GM23338 (cell line): ENCODE measurements at regions not wholly inside any gene's neighbourhood (a gene's known extent, or its start where the extent isn't known, plus 50 kb on each side); places are given as distances from the start of the nearest gene placed in this dataset.

Source experiments
- ATAC-seq: fragments of 200-7000 bp; cut with Tn5 transposase; 3 replicates; pipeline ENCODE4 v1.9.1; 2020
- DNase-seq: peaks from one replicate; pipeline ENCODE4 v3.0.0-alpha.2; 2015; ENCODE audit warnings: low spot score
- H2AFZ ChIP-seq: fragments of 200-600 bp; sonication (generic); 2 replicates; pipeline ENCODE4 v1.8.0; 2016; ENCODE audit warnings: antibody characterized with exemption, mild to moderate bottlenecking, moderate library complexity
- H3F3A ChIP-seq: fragments of 200-600 bp; sonication (generic); replicated peaks from 2 replicates; pipeline ENCODE4 v1.8.0; 2017; ENCODE audit warnings: antibody characterized with exemption, mixed run types, low read depth
- H3K27ac ChIP-seq: fragments of 200-600 bp; sonication (generic); 2 replicates; pipeline ENCODE4 v1.6.1; 2016; ENCODE audit warnings: low read depth
- H3K27me3 ChIP-seq: fragments of 200-600 bp; sonication (generic); 2 replicates; pipeline ENCODE4 v1.8.0; 2016; ENCODE audit warnings: mild to moderate bottlenecking, mixed run types, moderate library complexity; ENCODE audit not compliant: insufficient read depth
- H3K36me3 ChIP-seq: fragments of 200-600 bp; sonication (generic); 2 replicates; pipeline ENCODE4 v1.8.0; 2016; ENCODE audit warnings: mild to moderate bottlenecking; ENCODE audit not compliant: insufficient read depth
- H3K4me1 ChIP-seq: fragments of 200-600 bp; sonication (generic); 2 replicates; pipeline ENCODE4 v1.8.0; 2016; ENCODE audit warnings: mild to moderate bottlenecking, moderate library complexity; ENCODE audit not compliant: insufficient read depth
- H3K4me2 ChIP-seq: fragments of 200-600 bp; sonication (generic); 2 replicates; pipeline ENCODE4 v1.7.1; 2017; ENCODE audit warnings: mixed run types
- H3K4me3 ChIP-seq: fragments of 200-600 bp; sonication (generic); 2 replicates; pipeline ENCODE4 v1.6.1; 2016; ENCODE audit warnings: mixed run types
- H3K79me2 ChIP-seq: fragments of 200-600 bp; sonication (generic); replicated peaks from 2 replicates; pipeline ENCODE4 v1.8.0; 2017; ENCODE audit warnings: mild to moderate bottlenecking; ENCODE audit not compliant: insufficient read depth
- H3K9me2 ChIP-seq: fragments of 200-600 bp; sonication (generic); 2 replicates; pipeline ENCODE4 v1.8.0; 2017; ENCODE audit not compliant: insufficient read depth
- H4K20me1 ChIP-seq: fragments of 200-600 bp; sonication (generic); replicated peaks from 2 replicates; pipeline ENCODE4 v1.8.0; 2017; ENCODE audit warnings: mild to moderate bottlenecking; ENCODE audit not compliant: insufficient read depth
- H3K27ac Mint-ChIP-seq: 2 replicates; pipeline ENCODE4 v1.8.0; 2020; ENCODE audit warnings: inconsistent platforms, mild to moderate bottlenecking, moderate library complexity, mixed read lengths
- H3K27me3 Mint-ChIP-seq: 3 replicates; pipeline ENCODE4 v1.8.0; 2022; ENCODE audit warnings: low read depth, mild to moderate bottlenecking, moderate library complexity, mixed read lengths, inconsistent platforms; ENCODE audit not compliant: insufficient read depth, poor library complexity
- H3K36me3 Mint-ChIP-seq: 3 replicates; pipeline ENCODE4 v1.8.0; 2021; ENCODE audit warnings: low read depth, mild to moderate bottlenecking, inconsistent platforms, moderate library complexity, mixed read lengths
- H3K4me1 Mint-ChIP-seq: 3 replicates; pipeline ENCODE4 v1.8.0; 2020; ENCODE audit warnings: mild to moderate bottlenecking, inconsistent platforms, mixed read lengths
- H3K4me3 Mint-ChIP-seq: 3 replicates; pipeline ENCODE4 v1.8.0; 2021; ENCODE audit warnings: moderate library complexity, mild to moderate bottlenecking, inconsistent platforms, mixed read lengths
- H3K9me3 Mint-ChIP-seq: 3 replicates; pipeline ENCODE4 v1.8.0; 2020; ENCODE audit warnings: moderate library complexity, mild to moderate bottlenecking, inconsistent platforms, mixed read lengths
- CREB1 ChIP-seq: fragments of 250-450 bp; sonication (Bioruptor Pico); IDR thresholded peaks from 2 replicates; pipeline ENCODE4 v1.5.0; 2020; ENCODE audit warnings: low read depth, mild to moderate bottlenecking, moderate library complexity
- EZH2 ChIP-seq: fragments of 200-600 bp; sonication (generic); IDR thresholded peaks from one replicate; pipeline ENCODE4 v1.8.0; 2017; ENCODE audit warnings: antibody characterized with exemption, mild to moderate bottlenecking, low read depth; ENCODE audit not compliant: unreplicated experiment
- EZH2phosphoT487 ChIP-seq: fragments of 200-600 bp; sonication (generic); IDR thresholded peaks from one replicate; pipeline ENCODE4 v1.8.1; 2018; ENCODE audit warnings: antibody characterized with exemption; ENCODE audit not compliant: unreplicated experiment
- JUNB ChIP-seq: IDR thresholded peaks from one replicate; pipeline ENCODE4 v1.6.1; 2016; ENCODE audit warnings: antibody characterized with exemption; ENCODE audit not compliant: unreplicated experiment
- NANOG ChIP-seq: IDR thresholded peaks from 2 replicates; pipeline ENCODE4 v1.6.1; 2016; ENCODE audit warnings: antibody characterized with exemption, borderline replicate concordance
- POLR2AphosphoS5 ChIP-seq: IDR thresholded peaks from 2 replicates; pipeline ENCODE4 v1.6.1; 2016; ENCODE audit warnings: antibody characterized with exemption, low read depth
- ZNF114 ChIP-seq: fragments of 250-450 bp; sonication (Bioruptor Pico); IDR thresholded peaks from 2 replicates; pipeline ENCODE4 v1.5.0; 2020; ENCODE audit warnings: mild to moderate bottlenecking, moderate library complexity
- ZNF331 ChIP-seq: fragments of 250-450 bp; sonication (Bioruptor Pico); IDR thresholded peaks from 2 replicates; pipeline ENCODE4 v1.5.0; 2020; ENCODE audit warnings: low read depth, mild to moderate bottlenecking, moderate library complexity
- TF ChIP-seq, protein P1 (sequence below): IDR thresholded peaks from 2 replicates; pipeline ENCODE4 v1.6.1; 2016; ENCODE audit warnings: antibody characterized with exemption
- TF ChIP-seq, protein P2 (sequence below): IDR thresholded peaks from one replicate; pipeline ENCODE4 v1.6.1; 2018; ENCODE audit warnings: antibody characterized with exemption; ENCODE audit not compliant: unreplicated experiment
- TF ChIP-seq, protein P3 (sequence below): fragments of 250-450 bp; sonication (Bioruptor Pico); IDR thresholded peaks from 2 replicates; pipeline ENCODE4 v1.5.0; 2020; ENCODE audit warnings: mild to moderate bottlenecking, moderate library complexity
- TF ChIP-seq, protein P4 (sequence below), 2 experiments: fragments of 200-600 bp in 1 of 2; sonication (generic) in 1 of 2; conservative IDR thresholded peaks; 2 replicates each; pipeline versions ENCODE4 v1.5.1 to v1.6.1; 2016 to 2017; ENCODE audit warnings: antibody characterized with exemption in 2 of 2, low read depth in 2 of 2, mild to moderate bottlenecking in 2 of 2, moderate library complexity in 1 of 2

DNA sequence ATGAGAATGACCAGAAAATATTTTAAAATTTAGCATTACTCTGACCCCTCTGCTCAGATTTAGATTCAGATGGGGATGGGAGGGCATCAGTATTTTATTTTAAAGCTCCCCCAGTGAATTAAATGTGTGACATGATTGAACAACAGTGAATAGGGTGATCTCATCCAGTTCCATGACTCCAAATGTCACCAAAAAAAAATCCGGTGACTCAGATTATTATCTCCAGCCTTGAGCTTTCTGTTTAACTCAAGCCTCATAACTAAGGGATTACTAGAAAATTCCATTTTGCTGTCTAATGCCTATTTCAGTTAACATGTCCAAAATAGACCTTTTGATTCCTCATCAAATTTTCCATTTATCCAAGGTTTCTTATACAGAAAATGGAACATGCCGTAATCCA is 121.8 kb upstream of the TMEM47 start:
- Histone ChIP-seq H2AFZ (no peak overlapping the region), H3K4me2 (no peak overlapping the region), H4K20me1 (no peaks in the 10 kb centered on the region), H3K27me3 (no peaks in the 10 kb centered on the region), H3K79me2 (no peaks in the 10 kb centered on the region), H3K27ac (no peak overlapping the region), H3K9me2 (no peaks in the 10 kb centered on the region), H3K4me3 (no peak overlapping the region), H3F3A (no peaks in the 10 kb centered on the region), H3K36me3 (no peaks in the 10 kb centered on the region), H3K4me1 (no peaks in the 10 kb centered on the region)
- ATAC-seq (no peak), DNase-seq (no peak)
- TF ChIP-seq EZH2, result no peak
- no peak for TF ChIP-seq NANOG
- TF ChIP-seq POLR2AphosphoS5, result no peak
- no peak for TF ChIP-seq ZNF114 (CRISPR knock-in tag)
- TF ChIP-seq JUNB, result no peak
- TF ChIP-seq, protein P1, sequence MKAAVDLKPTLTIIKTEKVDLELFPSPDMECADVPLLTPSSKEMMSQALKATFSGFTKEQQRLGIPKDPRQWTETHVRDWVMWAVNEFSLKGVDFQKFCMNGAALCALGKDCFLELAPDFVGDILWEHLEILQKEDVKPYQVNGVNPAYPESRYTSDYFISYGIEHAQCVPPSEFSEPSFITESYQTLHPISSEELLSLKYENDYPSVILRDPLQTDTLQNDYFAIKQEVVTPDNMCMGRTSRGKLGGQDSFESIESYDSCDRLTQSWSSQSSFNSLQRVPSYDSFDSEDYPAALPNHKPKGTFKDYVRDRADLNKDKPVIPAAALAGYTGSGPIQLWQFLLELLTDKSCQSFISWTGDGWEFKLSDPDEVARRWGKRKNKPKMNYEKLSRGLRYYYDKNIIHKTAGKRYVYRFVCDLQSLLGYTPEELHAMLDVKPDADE, result no peak
- no peak for TF ChIP-seq EZH2phosphoT487
- no peak for TF ChIP-seq ZNF331
- TF ChIP-seq, protein P2, sequence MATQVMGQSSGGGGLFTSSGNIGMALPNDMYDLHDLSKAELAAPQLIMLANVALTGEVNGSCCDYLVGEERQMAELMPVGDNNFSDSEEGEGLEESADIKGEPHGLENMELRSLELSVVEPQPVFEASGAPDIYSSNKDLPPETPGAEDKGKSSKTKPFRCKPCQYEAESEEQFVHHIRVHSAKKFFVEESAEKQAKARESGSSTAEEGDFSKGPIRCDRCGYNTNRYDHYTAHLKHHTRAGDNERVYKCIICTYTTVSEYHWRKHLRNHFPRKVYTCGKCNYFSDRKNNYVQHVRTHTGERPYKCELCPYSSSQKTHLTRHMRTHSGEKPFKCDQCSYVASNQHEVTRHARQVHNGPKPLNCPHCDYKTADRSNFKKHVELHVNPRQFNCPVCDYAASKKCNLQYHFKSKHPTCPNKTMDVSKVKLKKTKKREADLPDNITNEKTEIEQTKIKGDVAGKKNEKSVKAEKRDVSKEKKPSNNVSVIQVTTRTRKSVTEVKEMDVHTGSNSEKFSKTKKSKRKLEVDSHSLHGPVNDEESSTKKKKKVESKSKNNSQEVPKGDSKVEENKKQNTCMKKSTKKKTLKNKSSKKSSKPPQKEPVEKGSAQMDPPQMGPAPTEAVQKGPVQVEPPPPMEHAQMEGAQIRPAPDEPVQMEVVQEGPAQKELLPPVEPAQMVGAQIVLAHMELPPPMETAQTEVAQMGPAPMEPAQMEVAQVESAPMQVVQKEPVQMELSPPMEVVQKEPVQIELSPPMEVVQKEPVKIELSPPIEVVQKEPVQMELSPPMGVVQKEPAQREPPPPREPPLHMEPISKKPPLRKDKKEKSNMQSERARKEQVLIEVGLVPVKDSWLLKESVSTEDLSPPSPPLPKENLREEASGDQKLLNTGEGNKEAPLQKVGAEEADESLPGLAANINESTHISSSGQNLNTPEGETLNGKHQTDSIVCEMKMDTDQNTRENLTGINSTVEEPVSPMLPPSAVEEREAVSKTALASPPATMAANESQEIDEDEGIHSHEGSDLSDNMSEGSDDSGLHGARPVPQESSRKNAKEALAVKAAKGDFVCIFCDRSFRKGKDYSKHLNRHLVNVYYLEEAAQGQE, result no peak
- no peak for TF ChIP-seq CREB1 (CRISPR knock-in tag)
- TF ChIP-seq, protein P3, sequence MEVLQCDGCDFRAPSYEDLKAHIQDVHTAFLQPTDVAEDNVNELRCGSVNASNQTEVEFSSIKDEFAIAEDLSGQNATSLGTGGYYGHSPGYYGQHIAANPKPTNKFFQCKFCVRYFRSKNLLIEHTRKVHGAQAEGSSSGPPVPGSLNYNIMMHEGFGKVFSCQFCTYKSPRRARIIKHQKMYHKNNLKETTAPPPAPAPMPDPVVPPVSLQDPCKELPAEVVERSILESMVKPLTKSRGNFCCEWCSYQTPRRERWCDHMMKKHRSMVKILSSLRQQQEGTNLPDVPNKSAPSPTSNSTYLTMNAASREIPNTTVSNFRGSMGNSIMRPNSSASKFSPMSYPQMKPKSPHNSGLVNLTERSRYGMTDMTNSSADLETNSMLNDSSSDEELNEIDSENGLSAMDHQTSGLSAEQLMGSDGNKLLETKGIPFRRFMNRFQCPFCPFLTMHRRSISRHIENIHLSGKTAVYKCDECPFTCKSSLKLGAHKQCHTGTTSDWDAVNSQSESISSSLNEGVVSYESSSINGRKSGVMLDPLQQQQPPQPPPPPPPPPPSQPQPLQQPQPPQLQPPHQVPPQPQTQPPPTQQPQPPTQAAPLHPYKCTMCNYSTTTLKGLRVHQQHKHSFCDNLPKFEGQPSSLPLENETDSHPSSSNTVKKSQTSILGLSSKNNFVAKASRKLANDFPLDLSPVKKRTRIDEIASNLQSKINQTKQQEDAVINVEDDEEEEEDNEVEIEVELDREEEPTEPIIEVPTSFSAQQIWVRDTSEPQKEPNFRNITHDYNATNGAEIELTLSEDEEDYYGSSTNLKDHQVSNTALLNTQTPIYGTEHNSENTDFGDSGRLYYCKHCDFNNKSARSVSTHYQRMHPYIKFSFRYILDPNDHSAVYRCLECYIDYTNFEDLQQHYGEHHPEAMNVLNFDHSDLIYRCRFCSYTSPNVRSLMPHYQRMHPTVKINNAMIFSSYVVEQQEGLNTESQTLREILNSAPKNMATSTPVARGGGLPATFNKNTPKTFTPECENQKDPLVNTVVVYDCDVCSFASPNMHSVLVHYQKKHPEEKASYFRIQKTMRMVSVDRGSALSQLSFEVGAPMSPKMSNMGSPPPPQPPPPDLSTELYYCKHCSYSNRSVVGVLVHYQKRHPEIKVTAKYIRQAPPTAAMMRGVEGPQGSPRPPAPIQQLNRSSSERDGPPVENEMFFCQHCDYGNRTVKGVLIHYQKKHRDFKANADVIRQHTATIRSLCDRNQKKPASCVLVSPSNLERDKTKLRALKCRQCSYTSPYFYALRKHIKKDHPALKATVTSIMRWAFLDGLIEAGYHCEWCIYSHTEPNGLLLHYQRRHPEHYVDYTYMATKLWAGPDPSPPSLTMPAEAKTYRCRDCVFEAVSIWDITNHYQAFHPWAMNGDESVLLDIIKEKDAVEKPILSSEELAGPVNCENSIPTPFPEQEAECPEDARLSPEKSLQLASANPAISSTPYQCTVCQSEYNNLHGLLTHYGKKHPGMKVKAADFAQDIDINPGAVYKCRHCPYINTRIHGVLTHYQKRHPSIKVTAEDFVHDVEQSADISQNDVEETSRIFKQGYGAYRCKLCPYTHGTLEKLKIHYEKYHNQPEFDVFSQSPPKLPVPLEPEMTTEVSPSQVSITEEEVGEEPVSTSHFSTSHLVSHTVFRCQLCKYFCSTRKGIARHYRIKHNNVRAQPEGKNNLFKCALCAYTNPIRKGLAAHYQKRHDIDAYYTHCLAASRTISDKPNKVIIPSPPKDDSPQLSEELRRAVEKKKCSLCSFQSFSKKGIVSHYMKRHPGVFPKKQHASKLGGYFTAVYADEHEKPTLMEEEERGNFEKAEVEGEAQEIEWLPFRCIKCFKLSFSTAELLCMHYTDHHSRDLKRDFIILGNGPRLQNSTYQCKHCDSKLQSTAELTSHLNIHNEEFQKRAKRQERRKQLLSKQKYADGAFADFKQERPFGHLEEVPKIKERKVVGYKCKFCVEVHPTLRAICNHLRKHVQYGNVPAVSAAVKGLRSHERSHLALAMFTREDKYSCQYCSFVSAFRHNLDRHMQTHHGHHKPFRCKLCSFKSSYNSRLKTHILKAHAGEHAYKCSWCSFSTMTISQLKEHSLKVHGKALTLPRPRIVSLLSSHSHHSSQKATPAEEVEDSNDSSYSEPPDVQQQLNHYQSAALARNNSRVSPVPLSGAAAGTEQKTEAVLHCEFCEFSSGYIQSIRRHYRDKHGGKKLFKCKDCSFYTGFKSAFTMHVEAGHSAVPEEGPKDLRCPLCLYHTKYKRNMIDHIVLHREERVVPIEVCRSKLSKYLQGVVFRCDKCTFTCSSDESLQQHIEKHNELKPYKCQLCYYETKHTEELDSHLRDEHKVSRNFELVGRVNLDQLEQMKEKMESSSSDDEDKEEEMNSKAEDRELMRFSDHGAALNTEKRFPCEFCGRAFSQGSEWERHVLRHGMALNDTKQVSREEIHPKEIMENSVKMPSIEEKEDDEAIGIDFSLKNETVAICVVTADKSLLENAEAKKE (CRISPR knock-in tag), result no peak
- TF ChIP-seq, protein P4, sequence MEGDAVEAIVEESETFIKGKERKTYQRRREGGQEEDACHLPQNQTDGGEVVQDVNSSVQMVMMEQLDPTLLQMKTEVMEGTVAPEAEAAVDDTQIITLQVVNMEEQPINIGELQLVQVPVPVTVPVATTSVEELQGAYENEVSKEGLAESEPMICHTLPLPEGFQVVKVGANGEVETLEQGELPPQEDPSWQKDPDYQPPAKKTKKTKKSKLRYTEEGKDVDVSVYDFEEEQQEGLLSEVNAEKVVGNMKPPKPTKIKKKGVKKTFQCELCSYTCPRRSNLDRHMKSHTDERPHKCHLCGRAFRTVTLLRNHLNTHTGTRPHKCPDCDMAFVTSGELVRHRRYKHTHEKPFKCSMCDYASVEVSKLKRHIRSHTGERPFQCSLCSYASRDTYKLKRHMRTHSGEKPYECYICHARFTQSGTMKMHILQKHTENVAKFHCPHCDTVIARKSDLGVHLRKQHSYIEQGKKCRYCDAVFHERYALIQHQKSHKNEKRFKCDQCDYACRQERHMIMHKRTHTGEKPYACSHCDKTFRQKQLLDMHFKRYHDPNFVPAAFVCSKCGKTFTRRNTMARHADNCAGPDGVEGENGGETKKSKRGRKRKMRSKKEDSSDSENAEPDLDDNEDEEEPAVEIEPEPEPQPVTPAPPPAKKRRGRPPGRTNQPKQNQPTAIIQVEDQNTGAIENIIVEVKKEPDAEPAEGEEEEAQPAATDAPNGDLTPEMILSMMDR (conservative IDR thresholded peaks at IDR 0.05; ENCODE audit: low read depth in 2 of 2), result no peak
- no peaks in the 10 kb centered on the region for H3K4me1 Mint-ChIP-seq
- H3K9me3 Mint-ChIP-seq, result no peaks in the 10 kb centered on the region
- no peak overlapping the region for H3K27ac Mint-ChIP-seq
- H3K27me3 Mint-ChIP-seq, result no peaks in the 10 kb centered on the region
- H3K36me3 Mint-ChIP-seq, result no peaks in the 10 kb centered on the region
- no peak overlapping the region for H3K4me3 Mint-ChIP-seq
